Mucosa of gallbladder (tissue), 1 donor: ENCODE measurements at regions not wholly inside any gene's neighbourhood (a gene's known extent, or its start where the extent isn't known, plus 50 kb on each side); places are given as distances from the start of the nearest gene placed in this dataset.

Experiments
- DNase-seq: peaks from one replicate; pipeline ENCODE4 v3.0.0-alpha.2; 2020; ENCODE audit warnings: low spot score
- donor health status: DM: no; HTN: no; CAD: no.

GRCh38 chr10:54985732-54986131 is 184.7 kb upstream of the PCDH15 start:
- DNase-seq = no peak

DNA sequence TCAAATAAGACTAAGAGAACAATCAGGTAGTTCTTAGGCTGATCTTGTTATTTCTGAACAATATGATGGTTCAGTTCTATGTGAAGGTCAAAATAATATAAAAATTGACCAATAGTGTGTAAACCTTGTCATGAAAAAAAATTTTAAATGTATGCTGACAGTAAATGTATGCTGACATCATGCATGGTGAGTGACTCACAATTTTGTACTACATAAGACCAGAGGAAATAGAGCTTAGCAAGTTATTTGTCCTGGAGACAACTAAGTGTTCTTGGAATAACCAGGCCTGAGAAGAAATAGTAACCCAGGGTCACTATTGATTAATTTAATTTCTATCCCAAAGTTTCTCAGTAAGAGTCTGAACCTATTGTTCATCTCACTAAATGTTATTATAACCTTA is 182.2 kb upstream of the PCDH15 start:
- no peak for DNase-seq

DNA sequence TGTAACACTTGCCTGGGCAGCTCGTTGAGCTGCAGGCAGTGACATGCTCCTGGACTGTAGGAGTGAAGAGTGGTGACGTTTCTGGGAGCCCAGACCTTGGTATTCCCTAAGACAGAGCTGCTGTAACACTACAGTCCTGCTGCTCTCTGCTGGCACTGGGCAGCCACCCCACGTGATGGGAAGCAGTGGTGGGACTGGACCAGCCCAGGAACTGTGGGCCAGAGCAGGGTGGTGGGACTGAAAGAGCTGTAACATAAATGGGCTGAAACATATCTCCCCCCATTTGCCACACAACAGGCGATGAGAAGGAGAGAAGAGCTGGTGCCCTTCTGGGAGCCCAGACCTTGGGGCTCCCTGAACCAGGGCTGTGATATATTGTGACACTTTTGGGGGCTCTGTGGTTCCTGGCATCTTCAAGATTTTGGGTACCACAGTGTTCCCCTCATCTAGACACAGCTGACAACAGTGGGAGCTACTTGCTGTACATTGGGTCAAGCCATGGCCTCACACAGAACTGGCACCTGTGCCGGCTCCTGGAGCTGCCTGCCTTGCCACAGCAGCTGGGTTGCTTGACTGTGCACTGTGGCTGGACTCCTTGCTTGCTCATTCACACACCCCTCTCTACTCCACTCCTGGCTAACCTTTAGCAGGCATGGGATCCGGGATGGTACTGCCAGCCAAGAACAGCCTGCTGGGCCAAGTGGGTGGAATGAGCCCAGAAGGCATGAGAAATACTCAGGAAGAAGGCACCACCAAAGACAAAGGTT is 161.3 kb upstream of the PCDH15 start:
- DNase-seq = no peak

GRCh38 chr10:54961040-54961439 is 160.0 kb upstream of the PCDH15 start:
- no peak for DNase-seq

DNA sequence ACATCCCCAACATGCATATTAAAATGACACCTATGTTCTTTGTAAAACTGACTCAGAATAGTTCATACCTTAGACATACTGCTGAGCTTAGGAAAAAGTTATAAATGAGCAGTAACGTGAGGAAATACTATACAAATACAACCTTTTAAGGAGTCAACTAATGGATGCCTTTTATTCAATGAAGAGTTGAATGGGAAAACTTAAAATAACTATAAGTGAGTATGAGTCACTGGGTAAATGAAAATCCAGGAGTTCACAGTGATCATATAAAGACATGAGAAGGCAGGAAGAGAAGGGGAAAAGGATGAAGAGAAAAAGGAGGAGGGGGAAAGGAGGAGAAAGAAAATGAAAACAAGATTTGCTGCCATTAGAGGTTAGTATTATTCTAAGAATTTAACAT is 157.8 kb upstream of the PCDH15 start:
- DNase-seq = no peak

DNA sequence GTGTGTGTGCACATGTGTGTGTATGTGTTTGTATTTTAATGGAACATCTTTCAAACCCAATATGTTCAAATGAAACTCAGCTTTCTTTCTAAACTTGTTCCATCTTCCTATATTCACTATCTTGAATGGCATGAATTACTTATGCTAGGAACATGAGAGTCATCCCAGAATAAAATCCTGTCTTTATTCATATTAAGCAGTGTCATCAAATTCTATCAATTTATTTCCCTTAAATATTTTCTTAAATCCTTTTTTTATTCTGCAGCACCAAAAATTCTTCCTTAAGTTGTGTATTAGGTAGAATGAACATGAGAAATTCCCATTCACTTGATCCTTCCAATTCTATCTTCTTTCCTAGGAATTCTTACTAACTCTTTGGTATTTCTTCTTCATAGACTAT is 146.6 kb upstream of the PCDH15 start:
- DNase-seq = no peak

- no peak for DNase-seq
These were observed 139.4 kb upstream of the PCDH15 start for GRCh38 chr10:54940418-54940817.

- DNase-seq = no peak
These were observed 113.0 kb upstream of the PCDH15 start for GRCh38 chr10:54914049-54914448.

DNA sequence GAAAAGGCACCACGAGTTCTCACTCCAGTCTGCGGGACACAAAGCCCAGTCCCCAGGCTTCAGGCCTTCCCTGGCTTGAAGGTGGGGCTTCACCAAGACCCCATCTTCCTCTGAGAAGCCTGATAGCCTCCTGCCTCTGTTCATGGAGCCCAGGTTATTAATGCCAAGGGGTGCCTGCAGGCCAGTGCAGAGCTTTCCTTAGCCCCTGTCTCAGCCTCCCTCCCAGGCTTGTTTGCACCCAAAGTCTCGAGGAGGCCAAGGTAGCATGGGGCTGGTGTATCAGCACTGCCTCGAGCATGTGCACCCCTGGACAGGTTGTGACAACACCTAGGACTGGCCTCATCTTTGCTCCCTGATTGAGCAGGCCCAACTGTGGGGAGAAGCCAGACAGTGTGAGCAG is 108.1 kb upstream of the PCDH15 start:
- DNase-seq = no peak

- DNase-seq = no peak
These were observed 107.0 kb upstream of the PCDH15 start for GRCh38 chr10:54908019-54908418.

GRCh38 chr10:54906940-54907339 is 105.9 kb upstream of the PCDH15 start:
- DNase-seq = no peak

- DNase-seq = no peak
These were observed 104.7 kb upstream of the PCDH15 start for GRCh38 chr10:54905578-54906192.

GRCh38 chr10:54904833-54905232 is 103.8 kb upstream of the PCDH15 start:
- DNase-seq = no peak

DNA sequence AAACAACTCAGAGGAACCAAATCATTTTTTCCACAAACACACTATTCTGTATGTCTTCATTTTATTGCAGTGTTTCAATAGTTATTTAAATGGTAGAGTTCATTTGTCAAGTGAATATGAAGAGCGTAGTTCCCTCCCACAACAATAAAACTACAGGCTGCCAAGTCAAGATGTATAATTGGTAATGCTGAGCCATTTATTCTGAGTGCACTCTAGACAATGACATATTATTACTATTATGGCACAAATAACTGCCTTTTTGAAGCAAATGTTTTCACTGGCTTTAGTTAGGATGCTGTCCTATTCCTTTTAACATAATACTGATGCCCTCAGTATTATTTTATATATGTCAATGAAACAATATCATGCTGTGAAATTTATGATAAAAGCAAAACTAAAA is 102.7 kb upstream of the PCDH15 start:
- no peak for DNase-seq

DNA sequence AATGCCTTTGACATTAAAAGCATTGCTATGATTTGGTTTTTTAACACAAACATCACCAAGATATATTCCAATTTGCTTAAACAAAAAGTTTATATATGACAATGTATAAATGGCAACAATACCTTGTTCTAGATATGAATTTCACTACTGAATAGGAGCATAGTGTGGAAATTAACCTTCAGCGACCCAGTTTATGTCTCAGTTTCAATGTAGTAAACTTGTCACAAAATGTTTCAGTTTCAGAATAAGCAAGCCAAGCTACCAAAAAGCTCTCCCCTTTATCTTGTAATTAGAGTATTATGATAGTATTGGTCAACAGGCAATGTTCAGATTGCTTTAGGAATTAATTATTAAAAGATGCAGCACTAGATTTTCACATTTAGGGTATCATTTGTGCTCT is 99.6 kb upstream of the PCDH15 start:
- DNase-seq = no peak

DNA sequence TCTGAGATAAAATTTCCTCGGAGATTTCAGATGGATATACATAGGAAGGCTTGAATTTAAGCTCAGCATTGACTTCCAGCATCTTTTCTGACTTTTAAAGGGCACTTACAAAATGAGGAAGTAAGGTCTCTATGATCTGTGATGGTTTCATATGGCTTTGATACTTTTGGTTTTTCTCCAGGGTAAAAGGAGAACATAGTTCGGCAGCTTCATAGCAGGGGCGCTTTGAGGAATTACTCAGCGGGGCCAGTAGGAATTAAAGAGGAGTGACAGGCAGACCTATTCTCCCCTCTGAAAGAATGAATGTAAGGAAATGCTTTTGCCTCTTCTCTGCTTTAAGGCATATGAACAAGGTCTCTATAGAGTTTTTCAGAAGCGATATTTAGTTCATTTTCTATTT is 80.0 kb upstream of the PCDH15 start:
- no peak for DNase-seq

DNA sequence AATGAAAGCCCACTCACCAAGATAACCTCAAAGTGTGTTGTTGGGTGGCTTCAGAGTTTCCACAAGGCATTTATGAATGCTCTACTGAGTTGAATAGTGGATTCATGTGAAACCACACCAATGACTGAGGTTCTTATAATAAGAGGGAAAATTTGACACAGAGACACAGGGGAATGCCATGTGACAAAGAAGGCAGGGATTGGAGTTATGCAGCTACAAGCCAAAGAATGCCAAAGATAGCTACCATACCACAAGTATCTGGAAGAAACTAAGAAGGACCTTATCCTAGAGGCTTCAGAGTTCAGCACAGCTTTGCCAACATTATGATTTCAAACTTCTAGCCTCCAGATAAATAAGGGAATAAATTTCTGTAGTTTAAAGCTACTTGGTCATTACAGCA is 68.0 kb upstream of the PCDH15 start:
- DNase-seq = no peak

DNA sequence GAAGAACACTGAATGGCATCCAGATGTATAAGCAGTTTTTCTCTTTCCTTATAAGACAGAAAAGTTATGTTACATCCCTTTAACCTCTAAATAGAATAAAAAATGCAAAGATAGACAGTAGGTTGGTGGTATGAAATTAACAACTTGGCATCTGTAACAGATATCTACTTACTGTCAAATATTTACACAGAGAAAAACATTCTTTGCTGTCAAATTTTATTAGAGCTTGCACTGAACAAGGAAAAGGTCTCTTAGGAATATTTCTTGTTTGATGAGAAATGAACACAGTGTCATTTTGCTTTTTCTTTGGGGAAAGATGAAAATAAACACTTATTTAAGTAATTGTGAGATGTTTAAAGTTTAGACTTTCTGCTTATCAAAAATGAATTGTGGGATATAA is 65.6 kb upstream of the PCDH15 start:
- DNase-seq = no peak

DNA sequence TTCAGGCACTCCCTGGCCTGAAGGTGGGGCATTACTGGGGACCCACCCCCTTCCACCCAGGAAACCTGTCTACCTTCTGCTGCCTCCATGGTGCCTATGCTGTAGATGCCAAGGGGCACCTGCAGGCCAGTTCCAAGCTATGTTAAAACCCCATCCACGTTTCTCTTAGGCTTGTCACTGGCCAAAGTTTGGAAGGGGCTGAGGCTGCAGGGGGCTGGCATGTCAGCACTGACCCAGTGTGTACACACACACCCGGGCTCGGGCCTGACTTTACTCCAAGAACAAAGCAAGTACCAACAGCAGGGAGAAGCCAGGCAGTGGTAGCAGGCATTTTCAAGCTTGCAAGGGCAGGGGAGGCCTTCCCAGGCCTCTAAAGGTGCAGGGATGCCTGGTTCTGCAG is 53.8 kb upstream of the PCDH15 start:
- no peak for DNase-seq

GRCh38 chr10:54854389-54854788 is 53.4 kb upstream of the PCDH15 start:
- no peak for DNase-seq

DNA sequence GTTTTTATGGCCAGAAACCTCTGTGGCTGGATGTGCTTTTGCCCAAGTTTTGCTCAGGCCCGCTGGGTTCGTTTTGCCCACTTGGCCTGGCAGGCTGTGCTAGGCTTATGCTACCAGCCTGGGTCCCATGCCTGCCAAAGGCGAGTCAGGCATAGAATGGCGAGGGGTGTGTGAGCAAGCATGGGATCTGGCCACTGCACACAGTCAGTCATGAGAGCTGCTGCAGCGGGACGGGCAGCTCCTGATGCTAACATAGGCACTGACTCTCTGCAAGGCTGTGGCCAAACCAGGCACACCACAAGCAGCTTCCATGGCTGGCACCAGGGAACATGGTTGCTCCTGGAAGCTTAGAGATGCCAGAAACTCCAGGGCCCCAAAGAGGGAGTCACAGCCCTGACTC is 52.9 kb upstream of the PCDH15 start:
- DNase-seq = no peak
